ENCODE measurements at regions not wholly inside any gene's neighbourhood (a gene's known extent, or its start where the extent isn't known, plus 50 kb on each side); places are given as distances from the start of the nearest gene placed in this dataset.
"Not testable (repeated sequence)": the region's sequence is repeated elsewhere in the genome, so short reads cannot be mapped to it uniquely, and the experiment has no call there.

- no peak for DNase-seq
Observed at GRCh38 chr3:107465064-107465631, 57.6 kb upstream of the BBX start.

GRCh38 chr3:107468782-107469181 is 54.0 kb upstream of the BBX start:
- Histone ChIP-seq H3K4me3 (ENCODE audit: low read length) (no peak overlapping the region), H3K27ac (ENCODE audit: low read depth in 1 of 2, low read length in 2 of 2) (no peak overlapping the region), H3K27me3 (ENCODE audit: control insufficient read depth in 1 of 2, insufficient read depth in 2 of 2, low read length in 2 of 2) (no peaks in the 10 kb centered on the region), H3K4me1 (ENCODE audit: insufficient read depth, low read length) (no peaks in the 10 kb centered on the region), H3K9me3 (ENCODE audit: control insufficient read depth in 1 of 2, insufficient read depth in 1 of 2, low read length in 2 of 2) (no peaks in the 10 kb centered on the region), H3K36me3 (ENCODE audit: insufficient read depth, low read length) (no peaks in the 10 kb centered on the region)
- no peak for DNase-seq
- no peaks in the 10 kb centered on the region for H3K4me1 Mint-ChIP-seq (ENCODE audit: low read depth)
- TF ChIP-seq CTCF (IDR thresholded peaks at IDR 0.05), result no peak
- no peak for ATAC-seq (ENCODE audit: poor library complexity)
- H3K9me3 Mint-ChIP-seq, result no peaks in the 10 kb centered on the region
- ChIA-PET POLR2A (no interaction called here), CTCF (no interaction called here)
- H3K4me3 Mint-ChIP-seq, result no peak overlapping the region
- no peak overlapping the region for H3K27ac Mint-ChIP-seq
- no peaks in the 10 kb centered on the region for H3K36me3 Mint-ChIP-seq (ENCODE audit: low read depth)
- peaks cover 13% of the 10 kb centered on the region for H3K27me3 Mint-ChIP-seq
- intact Hi-C loops (cut with DNase I, micrococcal nuclease), result no loop called here

More at GRCh38 chr3:107465064-107465631, 57.6 kb upstream of the BBX start:
- Mint-ChIP-seq H3K9me3 (no peaks in the 10 kb centered on the region), H3K36me3 (ENCODE audit: low read depth) (no peaks in the 10 kb centered on the region), H3K4me3 (no peak overlapping the region), H3K27ac (no peak overlapping the region), H3K4me1 (ENCODE audit: low read depth) (no peaks in the 10 kb centered on the region), H3K27me3 (peaks cover 8% of the 10 kb centered on the region)
- ATAC-seq (ENCODE audit: poor library complexity), result no peak
- no peak for TF ChIP-seq CTCF (IDR thresholded peaks at IDR 0.05)
- H3K4me1 ChIP-seq (ENCODE audit: insufficient read depth, low read length), result no peaks in the 10 kb centered on the region
- H3K4me3 ChIP-seq (ENCODE audit: low read length), result no peak overlapping the region
- ChIA-PET POLR2A (no interaction called here), CTCF (no interaction called here)
- no peaks in the 10 kb centered on the region for H3K36me3 ChIP-seq (ENCODE audit: insufficient read depth, low read length)
- H3K27me3 ChIP-seq (ENCODE audit: control insufficient read depth in 1 of 2, insufficient read depth in 2 of 2, low read length in 2 of 2), result no peaks in the 10 kb centered on the region
- H3K27ac ChIP-seq (ENCODE audit: low read depth in 1 of 2, low read length in 2 of 2), result no peak overlapping the region
- no peaks in the 10 kb centered on the region for H3K9me3 ChIP-seq (ENCODE audit: control insufficient read depth in 1 of 2, insufficient read depth in 1 of 2, low read length in 2 of 2)
- intact Hi-C loops (cut with DNase I, micrococcal nuclease), result no loop called here

GRCh38 chr3:107470496-107470895 is 52.3 kb upstream of the BBX start:
- DNase-seq; H3K4me1 ChIP-seq (ENCODE audit: insufficient read depth, low read length); H3K36me3 ChIP-seq (ENCODE audit: insufficient read depth, low read length); ATAC-seq (ENCODE audit: poor library complexity); H3K27me3 ChIP-seq (ENCODE audit: control insufficient read depth in 1 of 2, insufficient read depth in 2 of 2, low read length in 2 of 2); H3K36me3 Mint-ChIP-seq (ENCODE audit: low read depth); H3K4me3 Mint-ChIP-seq; H3K27ac ChIP-seq (ENCODE audit: low read depth in 1 of 2, low read length in 2 of 2); H3K9me3 Mint-ChIP-seq; CTCF ChIA-PET; H3K4me3 ChIP-seq (ENCODE audit: low read length); intact Hi-C loops (cut with DNase I, micrococcal nuclease); POLR2A ChIA-PET; H3K27ac Mint-ChIP-seq; H3K4me1 Mint-ChIP-seq (ENCODE audit: low read depth); H3K9me3 ChIP-seq (ENCODE audit: control insufficient read depth in 1 of 2, insufficient read depth in 1 of 2, low read length in 2 of 2): not testable (repeated sequence)
- H3K27me3 Mint-ChIP-seq, result peaks cover 13% of the 10 kb centered on the region
